ENCODE measurements at regions not wholly inside any gene's neighbourhood (a gene's known extent, or its start where the extent isn't known, plus 50 kb on each side); places are given as distances from the start of the nearest gene placed in this dataset.

DNA sequence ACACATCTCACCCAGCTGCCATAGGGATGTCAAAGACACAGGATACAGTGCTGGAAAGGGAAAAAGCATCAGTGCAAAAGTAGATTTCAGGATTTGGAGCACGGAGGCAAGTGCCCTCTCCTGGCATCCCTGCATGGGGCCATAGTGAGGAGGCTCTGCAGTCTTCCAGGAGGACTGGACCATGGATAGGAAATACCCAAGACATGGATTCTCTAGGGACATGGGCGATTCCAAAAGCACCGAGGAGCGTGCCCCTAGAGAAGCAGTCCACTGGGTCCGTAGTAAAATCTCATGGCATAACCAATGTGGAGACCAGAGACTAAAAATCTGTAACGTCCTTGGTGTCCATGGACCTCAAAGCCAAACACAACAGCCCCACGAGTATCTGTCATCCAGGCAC is 818.2 kb downstream of the KCNJ18 start:
- Histone ChIP-seq H3K36me3 (ENCODE audit: control insufficient read depth, insufficient read depth, low read length) (no peaks in the 10 kb centered on the region), H3K27me3 (ENCODE audit: control insufficient read depth, insufficient read depth, low read length) (no peaks in the 10 kb centered on the region), H3K27ac (ENCODE audit: low read length) (no peak overlapping the region), H3K4me1 (ENCODE audit: control insufficient read depth, insufficient read depth, low read length) (no peaks in the 10 kb centered on the region), H3K9me3 (replicated peaks; ENCODE audit: control insufficient read depth, low read depth, low read length) (peaks cover 42% of the 10 kb centered on the region), H3K4me3 (ENCODE audit: low read length) (no peak overlapping the region)
- 55% methylated on average over 4 of the region's 7 CpGs for WGBS (ENCODE audit: insufficient coverage)
- no peak for DNase-seq

DNA sequence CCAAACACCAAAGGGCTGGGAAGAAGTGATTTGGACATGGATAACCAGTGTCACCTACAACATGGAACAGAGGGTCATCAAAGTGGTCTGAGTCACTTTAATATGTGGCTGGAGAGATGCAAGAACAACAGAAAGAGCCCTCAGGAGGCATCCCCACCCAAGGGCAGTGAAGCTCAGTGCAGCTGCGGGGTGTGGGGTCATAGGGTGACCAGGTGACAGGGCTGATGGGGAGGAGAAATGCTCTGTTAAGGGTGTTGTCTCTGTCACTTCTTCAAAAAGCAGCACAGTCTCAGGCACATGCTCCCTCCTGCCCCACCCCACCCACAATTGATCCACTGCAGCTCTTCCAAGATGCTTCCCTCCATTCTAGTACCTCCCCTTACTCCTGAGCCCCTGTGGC is 819.1 kb downstream of the KCNJ18 start:
- WGBS (ENCODE audit: insufficient coverage), result no CpG with 5 or more reads among the region's 1 CpG
- Histone ChIP-seq H3K27ac (ENCODE audit: low read length) (no peak overlapping the region), H3K9me3 (replicated peaks; ENCODE audit: control insufficient read depth, low read depth, low read length) (peaks cover 34% of the 10 kb centered on the region), H3K27me3 (ENCODE audit: control insufficient read depth, insufficient read depth, low read length) (no peaks in the 10 kb centered on the region), H3K36me3 (ENCODE audit: control insufficient read depth, insufficient read depth, low read length) (no peaks in the 10 kb centered on the region), H3K4me3 (ENCODE audit: low read length) (no peak overlapping the region), H3K4me1 (ENCODE audit: control insufficient read depth, insufficient read depth, low read length) (no peaks in the 10 kb centered on the region)
- no peak for DNase-seq

DNA sequence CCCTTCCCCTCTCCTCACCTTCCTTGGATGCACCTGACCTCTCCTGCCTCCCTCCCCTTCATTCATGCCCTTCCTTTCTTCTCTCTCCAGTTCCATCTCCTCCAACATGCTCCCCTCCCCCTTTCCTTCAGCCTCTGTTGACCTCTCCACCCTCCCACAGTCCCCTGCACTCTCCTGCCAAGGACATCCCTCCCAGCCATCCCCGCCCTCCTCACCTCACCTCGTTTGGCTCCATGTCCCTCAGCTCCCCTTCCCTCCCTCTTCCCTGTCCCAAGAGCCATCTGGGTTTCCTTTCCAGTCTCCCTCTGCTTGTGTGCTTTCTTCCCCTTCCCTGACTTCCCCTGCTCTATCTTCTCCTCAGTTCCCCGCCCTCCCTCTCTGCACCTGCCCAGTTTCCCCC is 819.7 kb downstream of the KCNJ18 start:
- 76% methylated on average over 3 of the region's 3 CpGs for WGBS (ENCODE audit: insufficient coverage)

DNA sequence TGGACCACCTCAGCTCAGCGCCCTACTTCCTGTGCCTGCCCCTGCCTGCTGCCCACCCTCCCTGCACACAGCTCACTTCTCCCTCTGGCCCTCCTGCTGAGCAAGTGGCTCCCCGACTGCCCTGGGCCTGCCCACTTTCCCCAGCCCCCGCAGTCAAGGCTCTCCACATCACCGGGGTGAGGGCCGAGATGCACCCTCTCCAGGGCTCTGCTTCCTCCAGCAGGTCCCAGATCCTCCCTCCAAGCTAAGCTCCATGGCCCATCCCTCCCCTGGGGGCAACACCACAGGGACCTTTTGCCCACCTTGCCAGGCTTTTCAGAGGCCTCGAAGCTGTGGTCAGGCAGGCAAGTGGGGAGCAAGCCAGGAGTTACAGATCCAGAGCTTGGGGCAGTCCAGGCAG is 820.2 kb downstream of the KCNJ18 start:
- no peak for DNase-seq
- H3K27me3 ChIP-seq (ENCODE audit: control insufficient read depth, insufficient read depth, low read length), result no peaks in the 10 kb centered on the region
- WGBS (ENCODE audit: insufficient coverage), result 80% methylated on average over 6 of the region's 6 CpGs
- H3K4me1 ChIP-seq (ENCODE audit: control insufficient read depth, insufficient read depth, low read length), result no peaks in the 10 kb centered on the region
- H3K36me3 ChIP-seq (ENCODE audit: control insufficient read depth, insufficient read depth, low read length), result no peaks in the 10 kb centered on the region
- peaks cover 32% of the 10 kb centered on the region for H3K9me3 ChIP-seq (replicated peaks; ENCODE audit: control insufficient read depth, low read depth, low read length)
- H3K27ac ChIP-seq (ENCODE audit: low read length), result no peak overlapping the region
- H3K4me3 ChIP-seq (ENCODE audit: low read length), result no peak overlapping the region

More for the DNA sequence above, 819.7 kb downstream of the KCNJ18 start:
- Histone ChIP-seq H3K27me3 (ENCODE audit: control insufficient read depth, insufficient read depth, low read length) (no peaks in the 10 kb centered on the region), H3K4me1 (ENCODE audit: control insufficient read depth, insufficient read depth, low read length) (no peaks in the 10 kb centered on the region), H3K36me3 (ENCODE audit: control insufficient read depth, insufficient read depth, low read length) (no peaks in the 10 kb centered on the region), H3K27ac (ENCODE audit: low read length) (no peak overlapping the region), H3K9me3 (replicated peaks; ENCODE audit: control insufficient read depth, low read depth, low read length) (peaks cover 31% of the 10 kb centered on the region), H3K4me3 (ENCODE audit: low read length) (no peak overlapping the region)
- no peak for DNase-seq

DNA sequence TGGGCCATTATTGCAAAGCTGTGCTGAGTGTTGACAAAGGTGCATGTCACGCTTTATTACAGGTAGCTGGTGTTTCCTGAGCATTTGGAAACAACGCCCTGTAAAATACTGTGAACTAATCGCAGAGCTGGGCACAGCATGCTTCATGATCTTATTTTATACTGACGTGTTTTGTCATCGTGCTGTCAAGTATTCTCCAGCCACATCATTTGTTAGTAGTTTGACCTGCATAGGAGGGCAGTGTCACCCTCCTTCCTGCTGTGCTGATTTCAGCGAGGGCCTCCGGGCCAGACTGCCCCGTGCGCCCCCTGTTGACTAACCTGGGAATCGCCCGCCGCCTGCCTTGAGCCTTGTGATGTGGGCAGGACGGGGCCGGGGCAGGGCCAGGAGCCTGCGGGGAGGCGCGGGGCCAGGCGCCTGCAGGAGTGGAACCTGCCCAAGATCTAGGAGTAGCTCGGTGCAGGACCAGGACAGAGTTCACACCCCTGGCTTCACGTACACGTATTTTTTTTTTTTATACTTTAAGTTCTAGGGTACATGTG is 820.7 kb downstream of the KCNJ18 start:
- Histone ChIP-seq H3K4me3 (ENCODE audit: low read length) (no peak overlapping the region), H3K27ac (ENCODE audit: low read length) (no peak overlapping the region), H3K4me1 (ENCODE audit: control insufficient read depth, insufficient read depth, low read length) (no peaks in the 10 kb centered on the region), H3K27me3 (ENCODE audit: control insufficient read depth, insufficient read depth, low read length) (no peaks in the 10 kb centered on the region), H3K36me3 (ENCODE audit: control insufficient read depth, insufficient read depth, low read length) (no peaks in the 10 kb centered on the region), H3K9me3 (replicated peaks; ENCODE audit: control insufficient read depth, low read depth, low read length) (peaks cover 31% of the 10 kb centered on the region)
- 91% methylated on average over 12 of the region's 21 CpGs for WGBS (ENCODE audit: insufficient coverage)
- DNase-seq, result no peak

DNA sequence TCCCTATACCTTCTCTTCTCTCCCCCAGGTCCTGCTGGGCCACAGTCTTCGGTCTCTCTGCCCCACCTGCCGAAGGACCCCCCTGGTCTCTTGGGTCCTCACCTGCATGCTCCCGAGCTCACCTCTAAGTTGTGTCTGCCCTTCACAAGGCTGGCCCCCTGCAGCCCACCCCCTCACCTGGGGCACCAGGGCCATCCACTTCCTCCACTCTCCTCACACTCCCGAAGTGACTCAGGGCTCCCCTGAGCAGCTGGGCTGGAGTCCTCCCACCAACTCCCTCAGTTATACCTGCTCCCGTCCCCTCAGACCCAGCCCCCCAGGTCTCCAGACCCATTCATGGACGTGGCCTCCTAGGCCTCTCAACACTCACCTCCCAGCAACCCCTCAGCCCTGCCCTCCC is 822.0 kb downstream of the KCNJ18 start:
- Histone ChIP-seq H3K4me1 (ENCODE audit: control insufficient read depth, insufficient read depth, low read length) (no peaks in the 10 kb centered on the region), H3K27ac (ENCODE audit: low read length) (no peak overlapping the region), H3K4me3 (ENCODE audit: low read length) (no peak overlapping the region), H3K36me3 (ENCODE audit: control insufficient read depth, insufficient read depth, low read length) (no peaks in the 10 kb centered on the region), H3K27me3 (ENCODE audit: control insufficient read depth, insufficient read depth, low read length) (no peaks in the 10 kb centered on the region), H3K9me3 (replicated peaks; ENCODE audit: control insufficient read depth, low read depth, low read length) (peaks cover 28% of the 10 kb centered on the region)
- WGBS (ENCODE audit: insufficient coverage), result 72% methylated on average over 6 of the region's 6 CpGs
- no peak for DNase-seq

DNA sequence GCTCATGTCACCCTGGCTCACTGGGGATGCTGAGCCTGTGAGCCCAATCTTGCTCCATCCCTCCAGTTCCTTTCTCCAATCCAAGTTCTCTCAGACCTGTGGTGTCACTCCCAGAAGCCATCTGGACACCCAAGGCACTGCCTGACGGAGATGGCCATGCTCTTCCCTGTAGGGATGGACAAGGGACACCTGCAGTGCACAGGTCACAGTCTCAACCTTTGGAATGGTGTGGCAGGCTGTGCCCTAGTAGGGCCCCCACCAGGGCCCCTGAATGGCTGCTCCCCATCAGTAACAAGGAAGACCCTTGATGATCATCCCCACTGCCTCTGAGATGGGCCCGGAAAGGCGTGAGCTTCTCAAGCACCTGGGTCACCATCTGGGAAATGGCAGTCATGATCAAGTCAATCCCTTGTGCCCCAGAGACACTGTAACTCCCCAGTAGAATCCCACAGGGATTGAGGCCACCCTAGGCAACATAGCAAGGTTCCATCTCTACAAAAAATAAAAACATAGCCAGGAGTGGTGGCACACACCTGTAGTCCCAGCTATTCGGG is 822.5 kb downstream of the KCNJ18 start:
- Histone ChIP-seq H3K9me3 (replicated peaks; ENCODE audit: control insufficient read depth, low read depth, low read length) (peaks cover 28% of the 10 kb centered on the region), H3K4me1 (ENCODE audit: control insufficient read depth, insufficient read depth, low read length) (no peaks in the 10 kb centered on the region), H3K27ac (ENCODE audit: low read length) (no peak overlapping the region), H3K27me3 (ENCODE audit: control insufficient read depth, insufficient read depth, low read length) (no peaks in the 10 kb centered on the region), H3K4me3 (ENCODE audit: low read length) (no peak overlapping the region), H3K36me3 (ENCODE audit: control insufficient read depth, insufficient read depth, low read length) (no peaks in the 10 kb centered on the region)
- WGBS (ENCODE audit: insufficient coverage), result 73% methylated on average over 2 of the region's 4 CpGs
- DNase-seq, result no peak

DNA sequence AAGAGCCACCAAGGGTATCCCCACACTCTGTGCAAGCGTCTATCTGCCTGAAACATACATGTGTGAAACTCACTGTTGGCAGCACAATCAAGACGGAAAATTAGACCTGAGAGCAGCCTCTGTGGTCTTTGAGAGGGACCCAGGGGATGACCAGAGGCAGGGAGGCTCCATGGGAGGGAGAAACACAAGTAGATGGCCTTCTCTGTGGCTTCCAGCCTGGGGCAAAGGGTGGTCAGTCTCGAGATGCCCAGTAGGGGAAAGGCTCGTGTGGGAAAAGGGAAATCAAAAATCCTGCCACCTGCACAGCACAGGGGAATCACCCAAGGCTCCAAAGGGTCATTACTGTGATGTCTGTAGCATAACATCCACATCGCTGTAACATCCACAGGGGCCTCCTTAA is 823.3 kb downstream of the KCNJ18 start:
- no peaks in the 10 kb centered on the region for H3K27me3 ChIP-seq (ENCODE audit: control insufficient read depth, insufficient read depth, low read length)
- H3K9me3 ChIP-seq (replicated peaks; ENCODE audit: control insufficient read depth, low read depth, low read length), result peaks cover 27% of the 10 kb centered on the region
- no peak overlapping the region for H3K27ac ChIP-seq (ENCODE audit: low read length)
- H3K36me3 ChIP-seq (ENCODE audit: control insufficient read depth, insufficient read depth, low read length), result no peaks in the 10 kb centered on the region
- no peaks in the 10 kb centered on the region for H3K4me1 ChIP-seq (ENCODE audit: control insufficient read depth, insufficient read depth, low read length)
- no peak overlapping the region for H3K4me3 ChIP-seq (ENCODE audit: low read length)
- no peak for DNase-seq
- WGBS (ENCODE audit: insufficient coverage), result 58% methylated on average over 2 of the region's 5 CpGs

DNA sequence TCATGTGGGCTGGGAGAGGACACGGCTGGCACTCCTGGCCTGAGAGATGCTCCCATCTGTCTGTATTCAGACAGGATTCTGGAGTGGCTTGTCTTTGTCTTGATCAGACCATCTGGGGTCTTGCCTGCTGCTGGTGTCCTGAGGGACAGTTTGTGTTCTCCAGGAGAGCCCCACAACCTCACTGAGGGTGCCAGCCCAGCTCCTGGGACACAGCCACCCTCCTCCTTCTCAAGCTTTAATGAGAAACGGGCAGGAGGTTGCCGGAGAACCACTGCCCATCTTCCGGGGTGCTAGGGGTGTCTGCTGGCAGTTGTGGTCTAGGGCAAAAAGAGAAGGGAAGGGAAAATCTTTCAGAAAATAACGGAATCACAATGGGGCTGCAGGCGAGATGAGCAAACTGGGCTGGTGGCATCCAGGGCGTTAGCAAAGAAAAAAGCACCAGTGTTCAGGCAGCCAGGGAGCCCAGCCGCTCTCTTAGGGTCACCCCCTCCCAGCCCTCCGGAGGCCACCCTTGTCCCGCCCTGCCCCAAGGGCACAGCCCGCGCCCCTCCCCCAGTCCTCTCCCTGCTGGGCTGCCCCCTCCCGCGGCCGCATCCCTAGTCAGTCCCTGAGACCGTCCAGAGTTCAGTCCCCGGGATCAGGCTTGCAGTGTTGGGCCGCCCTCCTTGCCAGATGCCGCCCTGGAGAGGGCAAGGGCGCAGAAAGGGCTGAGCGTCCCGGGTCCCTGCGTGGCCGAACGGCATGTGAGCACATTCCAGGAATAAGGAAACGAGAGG is 824.7 kb downstream of the KCNJ18 start:
- no peak for DNase-seq
- H3K27me3 ChIP-seq (ENCODE audit: control insufficient read depth, insufficient read depth, low read length), result no peaks in the 10 kb centered on the region
- no peaks in the 10 kb centered on the region for H3K4me1 ChIP-seq (ENCODE audit: control insufficient read depth, insufficient read depth, low read length)
- H3K4me3 ChIP-seq (ENCODE audit: low read length), result no peak overlapping the region
- no peak overlapping the region for H3K27ac ChIP-seq (ENCODE audit: low read length)
- WGBS (ENCODE audit: insufficient coverage), result 72% methylated on average over 22 of the region's 26 CpGs
- peaks cover 22% of the 10 kb centered on the region for H3K9me3 ChIP-seq (replicated peaks; ENCODE audit: control insufficient read depth, low read depth, low read length)
- no peaks in the 10 kb centered on the region for H3K36me3 ChIP-seq (ENCODE audit: control insufficient read depth, insufficient read depth, low read length)

DNA sequence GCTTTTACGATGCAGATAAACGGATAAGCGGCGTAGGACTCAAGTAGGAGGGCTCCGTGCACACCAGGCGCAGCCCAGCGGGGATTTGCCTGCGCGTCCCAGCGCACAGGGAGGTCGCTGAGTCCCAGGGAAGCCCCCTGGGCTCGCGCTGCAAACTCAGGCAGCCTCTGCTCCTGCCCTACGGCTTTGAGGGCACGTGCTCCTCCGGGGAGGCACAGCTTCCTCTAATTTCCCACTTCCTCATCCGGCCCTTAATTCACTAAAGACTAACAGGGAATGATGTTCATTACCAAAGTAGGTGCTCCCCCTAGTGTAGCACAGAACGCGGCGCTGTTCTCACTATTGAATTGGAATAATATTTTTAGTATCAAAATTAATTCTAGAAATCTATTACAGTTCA is 825.4 kb downstream of the KCNJ18 start:
- 46% methylated on average over 13 of the region's 20 CpGs for whole genome bisulfite sequencing (ENCODE audit: insufficient coverage)
- DNase-seq, result no peak
- no peak overlapping the region for H3K27ac ChIP-seq (ENCODE audit: low read length)
- peaks cover 20% of the 10 kb centered on the region for H3K9me3 ChIP-seq (replicated peaks; ENCODE audit: control insufficient read depth, low read depth, low read length)
- no peaks in the 10 kb centered on the region for H3K4me1 ChIP-seq (ENCODE audit: control insufficient read depth, insufficient read depth, low read length)
- no peaks in the 10 kb centered on the region for H3K27me3 ChIP-seq (ENCODE audit: control insufficient read depth, insufficient read depth, low read length)
- H3K36me3 ChIP-seq (ENCODE audit: control insufficient read depth, insufficient read depth, low read length), result no peaks in the 10 kb centered on the region
- no peak overlapping the region for H3K4me3 ChIP-seq (ENCODE audit: low read length)

Measured in muscle of leg (tissue), 3 donors.